SK-N-MC (cell line): ENCODE measurements at regions not wholly inside any gene's neighbourhood (a gene's known extent, or its start where the extent isn't known, plus 50 kb on each side); places are given as distances from the start of the nearest gene placed in this dataset.

Source experiments
- EZH2 ChIP-seq: fragments of 200-600 bp; sonication (generic); IDR thresholded peaks from one replicate; pipeline ENCODE4 v1.6.1; 2017; ENCODE audit warnings: antibody characterized with exemption
- FOXP2 ChIP-seq: optimal IDR thresholded peaks from 2 replicates; pipeline ENCODE3; 2011; ENCODE audit warnings: mild to moderate bottlenecking, moderate library complexity; ENCODE audit not compliant: insufficient read depth; ENCODE audit errors: extremely low read length, control extremely low read depth
- POLR2AphosphoS5 ChIP-seq: IDR thresholded peaks from 2 replicates; pipeline ENCODE4 v1.6.1; 2012; ENCODE audit warnings: mild to moderate bottlenecking, low read depth, low read length, borderline replicate concordance

DNA sequence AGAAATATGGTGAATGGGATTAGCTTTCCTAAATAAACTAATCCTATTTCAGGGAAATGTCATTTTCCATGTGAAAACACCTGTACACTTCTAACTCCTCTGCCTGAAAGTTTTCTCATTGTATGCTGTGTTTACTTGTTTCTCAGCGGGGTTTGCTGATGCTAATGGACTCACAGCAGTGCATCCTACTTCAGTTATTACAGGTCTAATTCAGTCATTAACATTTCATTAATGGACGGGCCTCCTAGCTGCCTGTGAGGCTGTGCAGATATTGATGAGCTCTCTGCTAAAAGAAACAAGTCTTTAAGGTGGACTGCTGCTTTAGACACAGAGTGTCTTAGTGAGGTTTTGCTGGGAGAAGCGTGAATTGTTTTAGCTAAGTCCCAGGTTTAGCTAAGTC lies 1342.0 kb upstream of the ZEB2 start:
- TF ChIP-seq POLR2AphosphoS5: no peak
- TF ChIP-seq EZH2: no peak
- no peak for TF ChIP-seq FOXP2
